Body of pancreas (tissue), 4 donors: ENCODE measurements at regions not wholly inside any gene's neighbourhood (a gene's known extent, or its start where the extent isn't known, plus 50 kb on each side); places are given as distances from the start of the nearest gene placed in this dataset.

ENCODE experiments used
- ATAC-seq: fragments of 150-250 bp; one replicate; pipeline ENCODE4 v1.9.1; 2016
- DNase-seq, 4 donors: peaks; one replicate each; pipeline ENCODE4 v3.0.0-alpha.2; 2019
- H3K27ac ChIP-seq, 4 donors: fragments of 200-600 bp; sonication (generic); 1 replicate in 3 of 4; 2 replicates in 1 of 4; pipeline versions ENCODE4 v1.5.1 to v1.6.1; 2016 to 2019; ENCODE audit warnings: mild to moderate bottlenecking in 1 of 4, mixed read lengths in 1 of 4, moderate library complexity in 1 of 4
- H3K27me3 ChIP-seq, 2 donors: fragments of 200-600 bp; sonication (generic); one replicate each; pipeline ENCODE4 v1.6.0; 2016; ENCODE audit warnings: mild to moderate bottlenecking in 1 of 2
- H3K36me3 ChIP-seq, 2 donors: fragments of 200-600 bp; sonication (generic); replicated peaks in 1 of 2; 2 replicates each; pipeline ENCODE4 v1.5.1; 2016; ENCODE audit warnings: low read depth in 2 of 2; ENCODE audit not compliant: insufficient read depth in 1 of 2
- H3K4me1 ChIP-seq: fragments of 200-600 bp; sonication (generic); one replicate; pipeline ENCODE4 v1.6.0; 2016
- H3K4me3 ChIP-seq, 2 donors: fragments of 200-600 bp; sonication (generic); 1 replicate in 1 of 2; 2 replicates in 1 of 2; pipeline ENCODE4 v1.5.1; 2016 to 2019
- H3K9me3 ChIP-seq, 3 donors: fragments of 200-600 bp; sonication (generic); 1 replicate in 2 of 3; 2 replicates in 1 of 3; pipeline ENCODE4 v1.5.1; 2016
- POLR2A ChIP-seq, 3 donors: fragments of 450-650 bp; IDR thresholded peaks; one replicate each; pipeline ENCODE4 v1.6.1; 2016; ENCODE audit warnings: antibody characterized with exemption in 3 of 3, mild to moderate bottlenecking in 2 of 3
- WGBS, 2 donors: methylation state at CpG; one replicate each; pipeline ENCODE4 v1.1.5; 2017; 5-methylcytosine and 5-hydroxymethylcytosine counted together
- intact Hi-C: fragments of 100-400 bp; cut with DNase I; formaldehyde crosslinking; loops from one replicate; pipeline ENCODE4 v1.15.1; 2023
- TF ChIP-seq, protein P1 (sequence below), 7 experiments: fragments of 450-650 bp in 4 of 7; fragments of 200-600 bp in 3 of 7; sonication (generic) in 3 of 7; IDR thresholded peaks; one replicate each; pipeline ENCODE4 v1.5.1; 2016 to 2019; ENCODE audit warnings: antibody characterized with exemption in 7 of 7

DNA sequence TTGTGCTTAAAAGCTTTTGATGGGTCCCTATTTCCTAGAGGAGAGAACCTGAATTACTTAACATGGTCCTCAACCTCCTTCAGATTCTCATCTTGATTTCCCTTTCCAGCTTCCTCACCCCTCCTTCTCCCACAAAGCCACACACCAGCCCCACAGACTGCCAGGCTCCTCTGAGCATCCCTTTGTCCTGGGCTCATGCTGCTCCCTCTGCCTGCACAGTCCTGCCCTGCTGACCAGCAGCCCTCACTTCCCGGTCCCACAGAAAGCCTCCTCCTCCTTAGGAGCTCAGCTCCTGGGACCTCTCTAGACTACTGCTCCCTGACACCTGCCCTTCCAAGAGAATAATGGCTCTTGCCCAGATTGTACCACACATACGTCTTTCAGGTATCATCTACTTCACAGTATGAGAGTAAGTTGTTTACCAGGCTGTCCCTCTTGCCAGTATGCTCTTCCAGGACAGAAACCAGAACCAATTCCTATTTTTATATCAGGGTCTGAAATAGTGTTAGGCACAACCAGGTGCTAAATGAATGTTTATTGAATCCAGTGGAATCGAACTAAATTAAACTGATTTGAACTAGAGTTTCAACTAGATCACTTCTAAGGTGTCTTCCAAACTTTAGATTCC lies 373.4 kb downstream of the LMX1A start:
- TF ChIP-seq, protein P1, sequence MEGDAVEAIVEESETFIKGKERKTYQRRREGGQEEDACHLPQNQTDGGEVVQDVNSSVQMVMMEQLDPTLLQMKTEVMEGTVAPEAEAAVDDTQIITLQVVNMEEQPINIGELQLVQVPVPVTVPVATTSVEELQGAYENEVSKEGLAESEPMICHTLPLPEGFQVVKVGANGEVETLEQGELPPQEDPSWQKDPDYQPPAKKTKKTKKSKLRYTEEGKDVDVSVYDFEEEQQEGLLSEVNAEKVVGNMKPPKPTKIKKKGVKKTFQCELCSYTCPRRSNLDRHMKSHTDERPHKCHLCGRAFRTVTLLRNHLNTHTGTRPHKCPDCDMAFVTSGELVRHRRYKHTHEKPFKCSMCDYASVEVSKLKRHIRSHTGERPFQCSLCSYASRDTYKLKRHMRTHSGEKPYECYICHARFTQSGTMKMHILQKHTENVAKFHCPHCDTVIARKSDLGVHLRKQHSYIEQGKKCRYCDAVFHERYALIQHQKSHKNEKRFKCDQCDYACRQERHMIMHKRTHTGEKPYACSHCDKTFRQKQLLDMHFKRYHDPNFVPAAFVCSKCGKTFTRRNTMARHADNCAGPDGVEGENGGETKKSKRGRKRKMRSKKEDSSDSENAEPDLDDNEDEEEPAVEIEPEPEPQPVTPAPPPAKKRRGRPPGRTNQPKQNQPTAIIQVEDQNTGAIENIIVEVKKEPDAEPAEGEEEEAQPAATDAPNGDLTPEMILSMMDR (IDR thresholded peaks at IDR 0.05), result no peak
- TF ChIP-seq POLR2A (IDR thresholded peaks at IDR 0.05), result no peak
- Histone ChIP-seq H3K9me3 (no peaks in the 10 kb centered on the region), H3K27me3 (no peaks in the 10 kb centered on the region), H3K27ac (no peak overlapping the region), H3K4me3 (no peak overlapping the region), H3K36me3 (no peaks in the 10 kb centered on the region), H3K4me1 (no peaks in the 10 kb centered on the region)
- 43 to 56% methylated on average over 3 of the region's 3 CpGs for WGBS, 2 donors
- DNase-seq (no peak), ATAC-seq (no peak)
- intact Hi-C loops, result no loop called here

DNA sequence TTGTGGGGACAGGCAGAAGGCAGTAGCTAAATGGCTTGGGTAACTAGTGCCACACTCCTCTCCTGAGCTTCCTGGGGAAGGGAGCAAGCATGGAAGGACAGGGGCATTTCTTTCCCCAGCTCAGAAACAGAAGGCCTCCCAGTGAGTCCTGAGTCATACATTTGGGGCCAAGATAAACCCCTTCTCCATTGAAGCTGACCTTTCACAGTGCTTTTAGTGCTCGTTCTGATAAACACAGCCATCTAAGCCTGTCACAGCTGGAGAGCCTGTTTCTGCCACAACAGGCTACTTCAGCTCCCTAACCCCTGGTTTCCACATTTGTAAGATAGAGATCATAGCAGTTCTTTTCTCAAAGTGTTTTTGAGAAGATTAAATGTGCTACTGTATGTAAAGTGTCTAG lies 374.0 kb downstream of the LMX1A start:
- 31 to 44% methylated on average over 1 of the region's 1 CpG for WGBS, 2 donors
- intact Hi-C loops, result no loop called here
- no peaks in the 10 kb centered on the region for H3K9me3 ChIP-seq
- DNase-seq, result no peak
- no peak overlapping the region for H3K4me3 ChIP-seq
- H3K27me3 ChIP-seq, result no peaks in the 10 kb centered on the region
- H3K27ac ChIP-seq, result no peak overlapping the region
- no peak for ATAC-seq
- H3K4me1 ChIP-seq, result no peaks in the 10 kb centered on the region
- TF ChIP-seq POLR2A (IDR thresholded peaks at IDR 0.05), result no peak
- TF ChIP-seq, protein P1 (IDR thresholded peaks at IDR 0.05), result no peak
- H3K36me3 ChIP-seq, result no peaks in the 10 kb centered on the region

DNA sequence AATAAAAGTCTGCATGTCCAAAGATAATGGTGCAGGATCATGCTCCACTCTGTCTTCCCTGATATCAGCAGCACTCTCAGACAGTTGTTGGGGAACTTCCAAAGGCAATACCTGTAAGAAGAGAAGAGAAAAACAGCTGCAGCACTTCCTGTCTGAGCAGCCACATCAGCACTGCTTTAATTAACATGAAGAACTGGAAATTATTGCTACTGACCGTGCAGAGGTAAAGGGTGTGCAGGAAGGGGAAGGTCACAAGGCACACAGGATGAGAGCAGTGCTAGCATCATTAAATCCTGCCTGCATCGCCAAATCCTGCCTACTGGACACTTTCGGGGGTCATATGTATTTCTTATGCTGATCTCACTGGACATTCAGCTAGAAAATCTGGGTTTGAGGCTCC lies 379.0 kb downstream of the LMX1A start:
- no peaks in the 10 kb centered on the region for H3K4me1 ChIP-seq
- no peaks in the 10 kb centered on the region for H3K9me3 ChIP-seq
- intact Hi-C loops, result no loop called here
- no peak overlapping the region for H3K4me3 ChIP-seq
- no peaks in the 10 kb centered on the region for H3K27me3 ChIP-seq
- TF ChIP-seq, protein P1 (IDR thresholded peaks at IDR 0.05), result no peak
- TF ChIP-seq POLR2A (IDR thresholded peaks at IDR 0.05), result no peak
- ATAC-seq, result no peak
- DNase-seq, result no peak
- H3K27ac ChIP-seq, result no peak overlapping the region
- WGBS, 2 donors, result 58 to 64% methylated on average over 3 of the region's 3 CpGs
- no peaks in the 10 kb centered on the region for H3K36me3 ChIP-seq

DNA sequence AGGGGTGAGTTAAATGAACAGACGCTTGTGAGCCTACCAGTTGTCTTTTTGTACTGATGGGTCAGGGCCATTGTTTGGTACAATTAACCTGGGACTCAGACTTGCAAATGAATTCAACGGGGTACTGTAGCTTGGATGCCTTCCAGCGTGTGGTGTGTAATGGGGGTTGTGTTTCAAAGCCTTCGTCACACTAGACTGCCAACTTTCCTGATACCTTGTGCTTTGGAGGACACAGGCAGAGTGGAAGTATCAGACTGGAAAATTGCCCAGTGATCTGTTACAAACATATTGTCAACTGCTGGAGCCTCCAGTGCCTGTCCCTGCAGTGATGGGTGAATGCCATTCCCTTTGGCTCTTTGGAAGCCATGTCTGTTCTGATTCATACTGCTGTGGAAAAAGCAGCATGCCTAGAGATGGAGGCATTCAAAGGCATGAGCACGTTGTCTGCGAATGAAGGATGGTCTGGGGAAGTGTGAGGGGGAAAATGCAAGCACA lies 384.5 kb downstream of the LMX1A start:
- intact Hi-C loops, result no loop called here
- no peaks in the 10 kb centered on the region for H3K36me3 ChIP-seq
- TF ChIP-seq, protein P1 (IDR thresholded peaks at IDR 0.05), result no peak
- TF ChIP-seq POLR2A (IDR thresholded peaks at IDR 0.05), result no peak
- H3K4me1 ChIP-seq, result no peaks in the 10 kb centered on the region
- H3K27ac ChIP-seq, result no peak overlapping the region
- no peaks in the 10 kb centered on the region for H3K27me3 ChIP-seq
- WGBS, 2 donors, result 69 to 75% methylated on average over 6 of the region's 6 CpGs
- no peak overlapping the region for H3K4me3 ChIP-seq
- H3K9me3 ChIP-seq, result no peaks in the 10 kb centered on the region
- no peak for DNase-seq
- no peak for ATAC-seq

DNA sequence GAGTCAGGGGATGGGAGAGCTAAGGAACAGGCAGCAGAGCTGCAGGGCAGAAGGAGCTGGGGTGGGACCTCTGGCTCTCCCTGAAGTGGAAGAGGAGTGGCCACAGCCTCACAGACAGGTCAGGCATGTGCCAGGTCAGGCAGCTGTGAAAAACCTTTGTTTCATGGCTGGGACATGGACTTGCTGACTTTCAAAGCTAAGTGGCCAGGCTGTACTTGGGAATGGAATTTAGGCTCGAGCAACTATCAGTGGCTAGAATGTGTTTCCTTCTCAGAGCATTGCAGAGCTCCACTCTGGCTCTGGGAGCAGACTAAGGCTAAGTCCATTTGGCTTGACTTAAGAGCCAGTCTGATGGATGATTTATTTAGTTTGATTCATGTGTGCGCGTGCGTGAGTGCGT lies 385.1 kb downstream of the LMX1A start:
- H3K4me3 ChIP-seq, result no peak overlapping the region
- intact Hi-C loops, result no loop called here
- no peak for DNase-seq
- no peaks in the 10 kb centered on the region for H3K27me3 ChIP-seq
- no peaks in the 10 kb centered on the region for H3K9me3 ChIP-seq
- 84 to 86% methylated on average over 5 of the region's 5 CpGs for WGBS, 2 donors
- no peak overlapping the region for H3K27ac ChIP-seq
- no peaks in the 10 kb centered on the region for H3K4me1 ChIP-seq
- no peaks in the 10 kb centered on the region for H3K36me3 ChIP-seq
- TF ChIP-seq, protein P1 (IDR thresholded peaks at IDR 0.05), result no peak
- no peak for TF ChIP-seq POLR2A (IDR thresholded peaks at IDR 0.05)
- no peak for ATAC-seq
